Type B pancreatic cell (in vitro differentiated cells): ENCODE measurements at regions not wholly inside any gene's neighbourhood (a gene's known extent, or its start where the extent isn't known, plus 50 kb on each side); places are given as distances from the start of the nearest gene placed in this dataset.
A peak's percentile ranks its signal among the peaks of the same experiment; 100 is the strongest.

Experiments used
- DNase-seq: peaks from one replicate; pipeline ENCODE4 v3.0.0; 2021; ENCODE audit warnings: mixed read lengths; ENCODE audit not compliant: unreplicated experiment; ENCODE audit errors: extremely low spot score
- H3K27ac Mint-ChIP-seq: 2 replicates; pipeline ENCODE4 v1.8.0; 2021; ENCODE audit warnings: mild to moderate bottlenecking, mixed read lengths
- H3K27me3 Mint-ChIP-seq: 2 replicates; pipeline ENCODE4 v1.8.0; 2021; ENCODE audit warnings: mixed read lengths
- H3K36me3 Mint-ChIP-seq: 2 replicates; pipeline ENCODE4 v1.8.0; 2021; ENCODE audit warnings: mixed read lengths
- H3K4me1 Mint-ChIP-seq: one replicate; pipeline ENCODE4 v1.8.0; 2021; ENCODE audit warnings: mixed read lengths; ENCODE audit not compliant: unreplicated experiment
- H3K4me3 Mint-ChIP-seq: 2 replicates; pipeline ENCODE4 v1.8.0; 2021; ENCODE audit warnings: mild to moderate bottlenecking, mixed read lengths
- H3K9me3 Mint-ChIP-seq: 2 replicates; pipeline ENCODE4 v1.8.0; 2021; ENCODE audit warnings: mixed read lengths
- CTCF ChIP-seq: fragments of 200-600 bp; sonication (generic); conservative IDR thresholded peaks from 2 replicates; pipeline ENCODE4 v1.5.0; 2021; ENCODE audit warnings: antibody characterized with exemption, mild to moderate bottlenecking

- Mint-ChIP-seq H3K27ac (no peak overlapping the region), H3K27me3 (no peaks in the 10 kb centered on the region), H3K36me3 (peaks cover 10% of the 10 kb centered on the region), H3K9me3 (peaks cover 11% of the 10 kb centered on the region), H3K4me3 (no peak overlapping the region), H3K4me1 (peaks cover 5% of the 10 kb centered on the region)
- DNase-seq: no peak
- no peak for TF ChIP-seq CTCF
These were observed 213.4 kb upstream of the NANOGP8 start for GRCh38 chr15:35298509-35298908.

GRCh38 chr15:35293353-35294130 lies 208.4 kb upstream of the NANOGP8 start:
- Mint-ChIP-seq H3K4me3 (peak overlapping the region; percentile 10), H3K27ac (peak overlapping the region; percentile 35), H3K36me3 (peaks cover 10% of the 10 kb centered on the region), H3K9me3 (peaks cover 14% of the 10 kb centered on the region), H3K27me3 (no peaks in the 10 kb centered on the region), H3K4me1 (peaks cover 29% of the 10 kb centered on the region)
- DNase-seq: no peak
- TF ChIP-seq CTCF: peak; percentile 63

GRCh38 chr15:35290301-35290721 lies 205.2 kb upstream of the NANOGP8 start:
- H3K27ac Mint-ChIP-seq: peak overlapping the region; percentile 30
- peaks cover 3% of the 10 kb centered on the region for H3K36me3 Mint-ChIP-seq
- H3K4me3 Mint-ChIP-seq: peak overlapping the region; percentile 63
- H3K4me1 Mint-ChIP-seq: peaks cover 45% of the 10 kb centered on the region
- DNase-seq: no peak
- no peaks in the 10 kb centered on the region for H3K27me3 Mint-ChIP-seq
- no peak for TF ChIP-seq CTCF
- peaks cover 11% of the 10 kb centered on the region for H3K9me3 Mint-ChIP-seq

- H3K4me3 Mint-ChIP-seq: peak overlapping the region; percentile 19
- DNase-seq: no peak
- no peaks in the 10 kb centered on the region for H3K27me3 Mint-ChIP-seq
- peaks cover 45% of the 10 kb centered on the region for H3K4me1 Mint-ChIP-seq
- H3K9me3 Mint-ChIP-seq: peaks cover 4% of the 10 kb centered on the region
- no peaks in the 10 kb centered on the region for H3K36me3 Mint-ChIP-seq
- peak overlapping the region; percentile 53 for H3K27ac Mint-ChIP-seq
- peak; percentile 89 for TF ChIP-seq CTCF
These were observed 204.0 kb upstream of the NANOGP8 start for GRCh38 chr15:35289024-35289617.

DNA sequence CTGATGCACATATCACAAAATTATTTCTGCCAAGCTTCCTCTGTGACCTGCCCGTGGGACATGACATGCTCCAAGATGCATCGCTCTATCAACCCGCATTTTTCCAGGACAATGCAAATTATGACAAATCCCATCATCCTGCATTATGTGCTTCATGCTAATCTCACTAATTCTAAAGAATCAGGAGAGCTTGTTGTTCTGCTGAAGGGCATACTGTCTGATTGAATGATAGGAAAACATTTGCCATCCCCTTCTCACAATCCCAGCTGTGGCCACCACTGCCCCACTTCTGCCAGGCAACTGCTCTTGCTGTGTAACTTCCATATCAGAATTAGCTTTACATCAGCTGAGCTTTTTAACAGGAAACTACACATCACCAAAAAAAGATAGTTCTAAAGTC lies 203.5 kb upstream of the NANOGP8 start:
- TF ChIP-seq CTCF: no peak
- no peak for DNase-seq
- Mint-ChIP-seq H3K36me3 (peaks cover 4% of the 10 kb centered on the region), H3K4me1 (peaks cover 40% of the 10 kb centered on the region), H3K9me3 (peaks cover 7% of the 10 kb centered on the region), H3K27ac (peak overlapping the region; percentile 30), H3K4me3 (no peak overlapping the region), H3K27me3 (no peaks in the 10 kb centered on the region)
